ENCODE measurements at regions not wholly inside any gene's neighbourhood (a gene's known extent, or its start where the extent isn't known, plus 50 kb on each side); places are given as distances from the start of the nearest gene placed in this dataset.
"Not testable (repeated sequence)": the region's sequence is repeated elsewhere in the genome, so short reads cannot be mapped to it uniquely, and the experiment has no call there.

DNA sequence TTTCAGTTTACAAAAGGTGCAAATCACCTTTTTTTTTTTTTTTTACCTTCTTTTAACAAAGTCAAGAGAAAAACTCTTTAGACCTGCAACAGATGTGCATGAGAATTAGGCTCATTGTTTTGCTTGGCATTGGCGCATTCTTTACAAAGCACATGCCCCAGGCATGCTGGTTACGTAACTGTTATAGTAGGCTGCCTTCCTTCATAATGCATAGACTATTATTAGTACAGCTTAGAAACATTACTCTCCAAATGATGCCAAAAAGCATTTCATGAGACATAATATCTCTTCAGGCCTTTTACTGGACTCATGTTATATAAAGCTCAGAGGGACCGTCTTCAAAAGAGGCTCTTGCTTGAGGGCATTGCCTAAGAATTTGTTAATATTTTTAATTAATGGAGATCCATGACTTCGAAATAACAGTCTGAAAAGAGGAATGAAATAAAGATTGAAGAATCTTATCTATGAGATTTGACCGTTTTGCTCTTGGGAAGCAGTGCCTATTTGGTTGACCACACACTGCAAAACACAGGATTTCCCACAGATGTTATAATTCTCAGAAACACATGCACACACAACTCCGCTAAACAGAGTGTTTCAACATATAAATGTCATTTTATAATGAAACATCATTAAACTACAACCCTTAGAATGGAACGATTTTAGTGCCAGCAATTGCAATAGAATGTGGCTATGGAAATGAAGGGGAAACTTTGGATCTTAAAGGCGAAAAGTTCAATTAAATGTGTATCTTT lies 478.7 kb downstream of the PRR16 start:
- H3K4me1 ChIP-seq = peaks cover 8% of the 10 kb centered on the region
- DNase-seq = no peak
- H3K36me3 ChIP-seq (ENCODE audit: insufficient read depth in 1 of 2, low read depth in 1 of 2) = no peaks in the 10 kb centered on the region
- WGBS, 3 donors = 67 to 79% (median 72%) methylated on average over 8 of the region's 8 CpGs
- no peak overlapping the region for H3K27ac ChIP-seq
- intact Hi-C loops (cut with DNase I) = no loop called here
- no peaks in the 10 kb centered on the region for H3K9me3 ChIP-seq
- no peak overlapping the region for H3K4me3 ChIP-seq
- ATAC-seq = peak in 1 of 4 donors; percentile 41
- H3K27me3 ChIP-seq (ENCODE audit: insufficient read depth in 3 of 3, low read length in 2 of 3) = no peaks in the 10 kb centered on the region
- TF ChIP-seq, protein P1, sequence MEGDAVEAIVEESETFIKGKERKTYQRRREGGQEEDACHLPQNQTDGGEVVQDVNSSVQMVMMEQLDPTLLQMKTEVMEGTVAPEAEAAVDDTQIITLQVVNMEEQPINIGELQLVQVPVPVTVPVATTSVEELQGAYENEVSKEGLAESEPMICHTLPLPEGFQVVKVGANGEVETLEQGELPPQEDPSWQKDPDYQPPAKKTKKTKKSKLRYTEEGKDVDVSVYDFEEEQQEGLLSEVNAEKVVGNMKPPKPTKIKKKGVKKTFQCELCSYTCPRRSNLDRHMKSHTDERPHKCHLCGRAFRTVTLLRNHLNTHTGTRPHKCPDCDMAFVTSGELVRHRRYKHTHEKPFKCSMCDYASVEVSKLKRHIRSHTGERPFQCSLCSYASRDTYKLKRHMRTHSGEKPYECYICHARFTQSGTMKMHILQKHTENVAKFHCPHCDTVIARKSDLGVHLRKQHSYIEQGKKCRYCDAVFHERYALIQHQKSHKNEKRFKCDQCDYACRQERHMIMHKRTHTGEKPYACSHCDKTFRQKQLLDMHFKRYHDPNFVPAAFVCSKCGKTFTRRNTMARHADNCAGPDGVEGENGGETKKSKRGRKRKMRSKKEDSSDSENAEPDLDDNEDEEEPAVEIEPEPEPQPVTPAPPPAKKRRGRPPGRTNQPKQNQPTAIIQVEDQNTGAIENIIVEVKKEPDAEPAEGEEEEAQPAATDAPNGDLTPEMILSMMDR (IDR thresholded peaks at IDR 0.05) = no peak

- H3K36me3 ChIP-seq (ENCODE audit: insufficient read depth in 1 of 2, low read depth in 1 of 2); H3K4me3 ChIP-seq; ATAC-seq; intact Hi-C loops (cut with DNase I); DNase-seq; H3K4me1 ChIP-seq; H3K27me3 ChIP-seq (ENCODE audit: insufficient read depth in 3 of 3, low read length in 2 of 3); H3K9me3 ChIP-seq; H3K27ac ChIP-seq: not testable (repeated sequence)
- 75 to 81% (median 78%) methylated on average over 4 of the region's 4 CpGs for WGBS, 3 donors
Measured at GRCh38 chr5:120949596-120949995, 485.5 kb downstream of the PRR16 start.

GRCh38 chr5:120953445-120953844 lies 489.3 kb downstream of the PRR16 start:
- H3K9me3 ChIP-seq; H3K27ac ChIP-seq; H3K27me3 ChIP-seq (ENCODE audit: insufficient read depth in 3 of 3, low read length in 2 of 3); DNase-seq; intact Hi-C loops (cut with DNase I); H3K4me1 ChIP-seq; H3K4me3 ChIP-seq; H3K36me3 ChIP-seq (ENCODE audit: insufficient read depth in 1 of 2, low read depth in 1 of 2); ATAC-seq: not testable (repeated sequence)
- WGBS, 3 donors = 58 to 61% (median 59%) methylated on average over 2 of the region's 2 CpGs

DNA sequence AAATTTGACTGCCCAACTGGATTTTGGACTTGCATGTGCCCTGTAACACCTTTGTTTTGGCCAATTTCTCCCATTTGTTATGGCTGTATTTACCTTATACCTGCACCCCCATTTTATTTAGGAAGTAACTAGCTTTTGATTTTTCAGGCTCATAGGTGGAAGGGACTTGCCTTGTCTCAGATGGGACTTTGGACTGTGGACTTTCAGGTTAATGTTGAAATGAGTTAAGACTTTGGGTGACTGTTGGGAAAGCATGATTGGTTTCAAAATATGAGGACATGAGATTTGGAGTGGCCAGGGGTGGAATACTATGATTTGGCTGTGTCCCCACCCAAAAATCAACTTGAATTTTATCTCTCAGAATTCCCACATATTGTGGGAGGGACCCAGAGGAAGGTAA lies 490.2 kb downstream of the PRR16 start:
- DNase-seq (no peak), ATAC-seq (no peak)
- no peak overlapping the region for H3K4me3 ChIP-seq
- no peaks in the 10 kb centered on the region for H3K36me3 ChIP-seq (ENCODE audit: insufficient read depth in 1 of 2, low read depth in 1 of 2)
- TF ChIP-seq, protein P1 (IDR thresholded peaks at IDR 0.05) = no peak
- no peaks in the 10 kb centered on the region for H3K27me3 ChIP-seq (ENCODE audit: insufficient read depth in 3 of 3, low read length in 2 of 3)
- H3K4me1 ChIP-seq = no peaks in the 10 kb centered on the region
- intact Hi-C loops (cut with DNase I) = no loop called here
- peaks cover 4% of the 10 kb centered on the region for H3K9me3 ChIP-seq
- no peak overlapping the region for H3K27ac ChIP-seq

DNA sequence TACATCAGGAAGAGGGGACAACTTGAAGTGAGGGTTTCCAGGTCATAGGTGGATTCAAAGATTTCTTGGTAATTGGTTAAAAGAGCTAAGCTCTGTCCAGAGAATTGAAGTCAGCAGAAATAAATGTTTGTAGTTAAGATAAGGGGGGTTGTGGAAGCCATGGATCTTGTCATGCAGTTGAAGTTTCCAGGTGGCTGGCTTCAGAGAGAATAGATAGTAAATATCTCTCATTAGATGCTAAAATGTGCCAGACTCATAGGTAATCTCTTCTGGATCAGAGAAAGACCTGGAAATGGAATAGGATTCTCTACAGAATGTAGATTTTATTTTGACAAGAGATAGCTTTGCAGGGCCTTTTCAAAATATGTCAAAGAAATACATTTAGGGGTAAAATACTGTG lies 491.7 kb downstream of the PRR16 start:
- H3K4me3 ChIP-seq = no peak overlapping the region
- no peak for ATAC-seq
- no peaks in the 10 kb centered on the region for H3K4me1 ChIP-seq
- peaks cover 4% of the 10 kb centered on the region for H3K9me3 ChIP-seq
- no peaks in the 10 kb centered on the region for H3K36me3 ChIP-seq (ENCODE audit: insufficient read depth in 1 of 2, low read depth in 1 of 2)
- intact Hi-C loops (cut with DNase I) = no loop called here
- no peak for DNase-seq
- H3K27me3 ChIP-seq (ENCODE audit: insufficient read depth in 3 of 3, low read length in 2 of 3) = no peaks in the 10 kb centered on the region
- TF ChIP-seq, protein P1 (IDR thresholded peaks at IDR 0.05) = no peak
- H3K27ac ChIP-seq = no peak overlapping the region

Measured in psoas muscle (tissue), 7 donors.